Cardiac muscle cell (in vitro differentiated cells and primary cell): ENCODE measurements at regions not wholly inside any gene's neighbourhood (a gene's known extent, or its start where the extent isn't known, plus 50 kb on each side); places are given as distances from the start of the nearest gene placed in this dataset.

Experiments used
- DNase-seq, 2 donors: peaks; one replicate each; pipeline versions ENCODE4 v3.0.0 to v3.0.0-alpha.2; 2010 to 2017; ENCODE audit warnings: low read depth in 1 of 2, low spot score in 1 of 2
- H3K27ac ChIP-seq: fragments of 200-600 bp; sonication (generic); 2 replicates; pipeline ENCODE4 v1.5.1; 2016
- H3K27me3 ChIP-seq: fragments of 200-600 bp; sonication (generic); 2 replicates; pipeline ENCODE4 v1.6.0; 2016; ENCODE audit warnings: control low read depth
- H3K36me3 ChIP-seq: fragments of 200-600 bp; sonication (generic); 2 replicates; pipeline ENCODE4 v1.5.1; 2016; ENCODE audit warnings: control low read depth
- H3K4me1 ChIP-seq: fragments of 200-600 bp; sonication (generic); 2 replicates; pipeline ENCODE4 v1.8.1; 2017; ENCODE audit warnings: low read depth, mild to moderate bottlenecking, mixed run types
- H3K4me3 ChIP-seq: fragments of 200-600 bp; sonication (generic); 2 replicates; pipeline ENCODE4 v1.5.1; 2016; ENCODE audit warnings: mild to moderate bottlenecking
- H3K9me3 ChIP-seq: fragments of 200-600 bp; sonication (generic); 2 replicates; pipeline ENCODE4 v1.5.1; 2017; ENCODE audit warnings: low read depth, mild to moderate bottlenecking, control low read depth
- TF ChIP-seq, protein P1 (sequence below): IDR thresholded peaks from 2 replicates; pipeline ENCODE4 v1.5.1; 2012; ENCODE audit warnings: low read depth, mild to moderate bottlenecking, low read length

- H3K4me3 ChIP-seq = no peak overlapping the region
- no peak overlapping the region for H3K27ac ChIP-seq
- no peaks in the 10 kb centered on the region for H3K27me3 ChIP-seq
- H3K36me3 ChIP-seq = no peaks in the 10 kb centered on the region
- TF ChIP-seq, protein P1, sequence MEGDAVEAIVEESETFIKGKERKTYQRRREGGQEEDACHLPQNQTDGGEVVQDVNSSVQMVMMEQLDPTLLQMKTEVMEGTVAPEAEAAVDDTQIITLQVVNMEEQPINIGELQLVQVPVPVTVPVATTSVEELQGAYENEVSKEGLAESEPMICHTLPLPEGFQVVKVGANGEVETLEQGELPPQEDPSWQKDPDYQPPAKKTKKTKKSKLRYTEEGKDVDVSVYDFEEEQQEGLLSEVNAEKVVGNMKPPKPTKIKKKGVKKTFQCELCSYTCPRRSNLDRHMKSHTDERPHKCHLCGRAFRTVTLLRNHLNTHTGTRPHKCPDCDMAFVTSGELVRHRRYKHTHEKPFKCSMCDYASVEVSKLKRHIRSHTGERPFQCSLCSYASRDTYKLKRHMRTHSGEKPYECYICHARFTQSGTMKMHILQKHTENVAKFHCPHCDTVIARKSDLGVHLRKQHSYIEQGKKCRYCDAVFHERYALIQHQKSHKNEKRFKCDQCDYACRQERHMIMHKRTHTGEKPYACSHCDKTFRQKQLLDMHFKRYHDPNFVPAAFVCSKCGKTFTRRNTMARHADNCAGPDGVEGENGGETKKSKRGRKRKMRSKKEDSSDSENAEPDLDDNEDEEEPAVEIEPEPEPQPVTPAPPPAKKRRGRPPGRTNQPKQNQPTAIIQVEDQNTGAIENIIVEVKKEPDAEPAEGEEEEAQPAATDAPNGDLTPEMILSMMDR = no peak
- no peak for DNase-seq
- no peaks in the 10 kb centered on the region for H3K4me1 ChIP-seq
- no peaks in the 10 kb centered on the region for H3K9me3 ChIP-seq
Measured at GRCh38 chr21:40923407-40923806, 76.4 kb upstream of the DSCAM start.

DNA sequence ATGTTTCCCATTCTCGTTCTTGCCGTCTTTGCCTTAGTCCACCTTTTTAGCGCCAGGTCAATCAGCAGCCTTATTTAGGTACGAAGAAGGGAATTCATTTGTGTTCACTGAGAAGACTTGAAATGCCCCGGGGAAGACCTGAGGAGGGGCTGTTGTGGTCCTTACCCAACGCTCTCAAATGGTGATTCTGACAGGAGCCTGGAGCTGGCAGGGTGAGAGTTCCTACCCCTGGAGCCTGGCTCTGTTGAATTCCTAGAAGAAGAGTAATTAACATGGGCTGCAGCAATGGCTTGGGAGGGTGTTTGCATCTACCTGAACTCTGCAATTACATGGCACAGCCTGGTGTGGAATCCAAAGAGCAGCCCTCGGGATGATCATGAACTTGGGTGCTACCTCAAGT lies 76.9 kb upstream of the DSCAM start:
- TF ChIP-seq, protein P1 = no peak
- no peak overlapping the region for H3K27ac ChIP-seq
- no peaks in the 10 kb centered on the region for H3K27me3 ChIP-seq
- no peaks in the 10 kb centered on the region for H3K4me1 ChIP-seq
- H3K36me3 ChIP-seq = no peaks in the 10 kb centered on the region
- H3K4me3 ChIP-seq = no peak overlapping the region
- no peak for DNase-seq
- H3K9me3 ChIP-seq = no peaks in the 10 kb centered on the region

DNA sequence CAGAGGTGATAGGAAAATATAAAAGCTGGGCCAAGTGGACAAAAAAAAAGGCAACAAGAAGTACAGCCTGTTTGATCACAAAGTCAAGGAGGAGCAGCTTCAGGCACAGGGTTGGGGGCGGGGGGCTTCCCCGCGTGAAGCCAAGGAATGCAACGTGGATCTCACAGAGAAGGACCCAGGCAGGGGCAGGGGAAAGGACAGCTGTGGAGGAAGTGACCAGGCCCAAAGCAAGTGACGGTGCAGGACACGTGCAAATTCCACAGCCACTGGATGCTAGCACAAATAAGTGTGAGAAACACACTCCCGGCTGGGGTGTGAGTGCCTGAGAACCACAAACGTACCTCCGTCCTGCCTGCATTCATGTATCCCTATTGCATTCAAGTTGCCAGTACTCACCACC lies 77.7 kb upstream of the DSCAM start:
- no peaks in the 10 kb centered on the region for H3K4me1 ChIP-seq
- H3K4me3 ChIP-seq = no peak overlapping the region
- no peak overlapping the region for H3K27ac ChIP-seq
- no peaks in the 10 kb centered on the region for H3K36me3 ChIP-seq
- TF ChIP-seq, protein P1 = no peak
- H3K27me3 ChIP-seq = no peaks in the 10 kb centered on the region
- no peaks in the 10 kb centered on the region for H3K9me3 ChIP-seq
- DNase-seq = no peak

GRCh38 chr21:40926238-40926637 lies 79.3 kb upstream of the DSCAM start:
- Histone ChIP-seq H3K9me3 (no peaks in the 10 kb centered on the region), H3K36me3 (no peaks in the 10 kb centered on the region), H3K4me1 (no peaks in the 10 kb centered on the region), H3K27me3 (no peaks in the 10 kb centered on the region), H3K4me3 (no peak overlapping the region), H3K27ac (no peak overlapping the region)
- no peak for DNase-seq
- TF ChIP-seq, protein P1 = no peak

DNA sequence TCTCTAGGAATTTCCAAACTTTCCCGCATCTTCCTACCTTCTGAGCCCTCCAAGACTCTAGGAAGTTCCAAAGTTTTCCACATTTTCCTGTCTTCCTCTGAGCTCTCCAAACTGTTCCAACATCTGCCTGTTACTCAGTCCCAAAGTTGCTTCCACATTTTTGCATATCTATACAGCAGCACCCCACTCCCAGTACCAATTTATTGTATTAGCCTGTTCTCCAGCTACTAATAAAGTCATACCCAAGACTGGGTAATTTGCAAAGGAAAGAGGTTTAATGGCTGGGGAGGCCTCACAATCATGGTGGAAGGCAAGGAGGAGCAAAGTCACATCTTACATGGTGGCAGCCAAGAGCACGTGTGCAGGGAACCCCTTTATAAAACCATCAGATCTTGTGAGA lies 82.9 kb upstream of the DSCAM start:
- no peak for DNase-seq
- H3K36me3 ChIP-seq = no peaks in the 10 kb centered on the region
- TF ChIP-seq, protein P1 = no peak
- no peak overlapping the region for H3K27ac ChIP-seq
- H3K4me3 ChIP-seq = no peak overlapping the region
- no peaks in the 10 kb centered on the region for H3K4me1 ChIP-seq
- no peaks in the 10 kb centered on the region for H3K27me3 ChIP-seq
- H3K9me3 ChIP-seq = no peaks in the 10 kb centered on the region

- DNase-seq = no peak
- no peak overlapping the region for H3K4me3 ChIP-seq
- no peaks in the 10 kb centered on the region for H3K27me3 ChIP-seq
- no peaks in the 10 kb centered on the region for H3K4me1 ChIP-seq
- H3K9me3 ChIP-seq = no peaks in the 10 kb centered on the region
- TF ChIP-seq, protein P1 = no peak
- H3K27ac ChIP-seq = no peak overlapping the region
- no peaks in the 10 kb centered on the region for H3K36me3 ChIP-seq
Measured at GRCh38 chr21:40931197-40931596, 84.2 kb upstream of the DSCAM start.
